Naive thymus-derived CD4-positive, alpha-beta T cell (primary cell): ENCODE measurements at regions not wholly inside any gene's neighbourhood (a gene's known extent, or its start where the extent isn't known, plus 50 kb on each side); places are given as distances from the start of the nearest gene placed in this dataset.
"Not testable (repeated sequence)": the region's sequence is repeated elsewhere in the genome, so short reads cannot be mapped to it uniquely, and the experiment has no call there.

ENCODE experiments used
- ATAC-seq: fragments of 150-1000 bp; cut with Tn5 transposase; 2 replicates; pipeline ENCODE4 v1.10.0; 2021; ENCODE audit warnings: mild to moderate bottlenecking, moderate library complexity
- CTCF ChIA-PET: fragments of 350-600 bp; sonication (Branson Sonifier 250); formaldehyde crosslinking; loops from one replicate; lab custom pipeline; 2021; ENCODE audit warnings: antibody characterized with exemption; lab: Charles Lee
- POLR2A ChIA-PET: fragments of 350-600 bp; sonication (Branson Sonifier 250); formaldehyde crosslinking; loops from one replicate; lab custom pipeline; 2021; ENCODE audit warnings: antibody characterized with exemption, inconsistent platforms; lab: Charles Lee
- DNase-seq, 9 donors: peaks; one replicate each; pipeline versions ENCODE4 v3.0.0 to v3.0.0-alpha.2; 2020 to 2022; ENCODE audit warnings: mixed read lengths in 1 of 9
- H3K27ac ChIP-seq: one replicate; pipeline ENCODE4 v1.7.0; 2013; ENCODE audit warnings: mild to moderate bottlenecking, low read depth, low read length, moderate library complexity
- H3K27me3 ChIP-seq, 2 donors: one replicate each; pipeline ENCODE4 v1.7.0; 2013; ENCODE audit warnings: low read length in 2 of 2, mild to moderate bottlenecking in 2 of 2, moderate library complexity in 2 of 2; ENCODE audit not compliant: control insufficient read depth in 2 of 2, insufficient read depth in 2 of 2
- H3K36me3 ChIP-seq, 3 experiments: 1 replicate in 2 of 3; 2 replicates in 1 of 3; pipeline ENCODE4 v1.7.0; 2013; ENCODE audit warnings: low read length in 3 of 3, mild to moderate bottlenecking in 3 of 3, moderate library complexity in 1 of 3; ENCODE audit not compliant: insufficient read depth in 3 of 3, control insufficient read depth in 2 of 3
- H3K4me1 ChIP-seq, 2 donors: one replicate each; pipeline ENCODE4 v1.7.0; 2013; ENCODE audit warnings: low read length in 2 of 2, mild to moderate bottlenecking in 2 of 2, moderate library complexity in 1 of 2; ENCODE audit not compliant: control insufficient read depth in 2 of 2, insufficient read depth in 2 of 2
- H3K4me3 ChIP-seq: 2 replicates; pipeline ENCODE4 v1.7.0; 2013; ENCODE audit warnings: mild to moderate bottlenecking, low read length
- H3K9me3 ChIP-seq, 3 experiments: 1 replicate in 2 of 3; 2 replicates in 1 of 3; pipeline ENCODE4 v1.7.0; 2013; ENCODE audit warnings: low read length in 3 of 3; ENCODE audit not compliant: control insufficient read depth in 2 of 3
- H3K27ac Mint-ChIP-seq, 9 donors: one replicate each; pipeline ENCODE4 v1.8.0; 2020 to 2022; ENCODE audit warnings: mixed read lengths in 9 of 9, mild to moderate bottlenecking in 8 of 9, moderate library complexity in 5 of 9, inconsistent platforms in 2 of 9
- H3K27me3 Mint-ChIP-seq, 5 donors: one replicate each; pipeline ENCODE4 v1.8.0; 2021 to 2022; ENCODE audit warnings: mixed read lengths in 5 of 5, mild to moderate bottlenecking in 1 of 5
- H3K36me3 Mint-ChIP-seq, 5 donors: one replicate each; pipeline ENCODE4 v1.8.0; 2020 to 2022; ENCODE audit warnings: mixed read lengths in 5 of 5, mild to moderate bottlenecking in 3 of 5, inconsistent platforms in 1 of 5
- H3K4me1 Mint-ChIP-seq, 7 donors: one replicate each; pipeline ENCODE4 v1.8.0; 2020 to 2022; ENCODE audit warnings: mixed read lengths in 7 of 7, mild to moderate bottlenecking in 3 of 7, inconsistent platforms in 1 of 7
- H3K4me3 Mint-ChIP-seq, 10 donors: one replicate each; pipeline ENCODE4 v1.8.0; 2020 to 2022; ENCODE audit warnings: mild to moderate bottlenecking in 10 of 10, mixed read lengths in 10 of 10, moderate library complexity in 6 of 10, inconsistent platforms in 2 of 10
- H3K9me3 Mint-ChIP-seq, 11 donors: one replicate each; pipeline ENCODE4 v1.8.0; 2020 to 2022; ENCODE audit warnings: mixed read lengths in 11 of 11, mild to moderate bottlenecking in 4 of 11, inconsistent platforms in 1 of 11, moderate library complexity in 1 of 11
- intact Hi-C, 2 donors: fragments of 100-400 bp; cut with micrococcal nuclease; formaldehyde crosslinking; loops; one replicate each; pipeline ENCODE4 v1.15.1; 2023

DNA sequence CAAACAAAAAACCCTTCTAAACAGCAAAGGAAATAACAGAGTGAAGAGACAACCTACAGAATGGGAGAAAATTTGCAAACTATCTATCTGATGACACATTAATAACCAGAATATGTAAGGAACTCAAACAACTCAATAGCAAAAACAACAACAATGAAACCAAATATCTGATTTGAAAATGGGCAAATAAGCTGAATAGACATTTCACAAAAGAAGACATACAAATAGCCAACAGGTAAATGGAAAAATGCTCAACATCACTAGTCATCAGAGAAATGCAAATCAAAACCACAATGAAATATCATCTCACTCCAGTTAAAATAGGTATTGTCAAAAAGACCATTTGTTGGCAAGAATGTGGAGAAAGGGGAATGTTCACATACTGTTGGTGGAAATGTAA, 57.6 kb upstream of the RC3H1 start:
- H3K27ac Mint-ChIP-seq, result no peak overlapping the region
- no peak overlapping the region for H3K27ac ChIP-seq
- no peak overlapping the region for H3K4me3 ChIP-seq
- ATAC-seq (no peak), DNase-seq (no peak)
- H3K27me3 ChIP-seq, result peaks cover 0 to 3% of the 10 kb centered on the region in 2 donors
- intact Hi-C loops, result no loop called here
- CTCF ChIA-PET, result no interaction called here
- H3K9me3 ChIP-seq, result no peaks in the 10 kb centered on the region
- POLR2A ChIA-PET, result no interaction called here
- H3K36me3 ChIP-seq, result no peaks in the 10 kb centered on the region
- peaks cover 0 to 9% (median 0%) of the 10 kb centered on the region in 5 donors for H3K36me3 Mint-ChIP-seq
- H3K4me1 ChIP-seq, result no peaks in the 10 kb centered on the region
- H3K4me3 Mint-ChIP-seq, result no peak overlapping the region
- H3K4me1 Mint-ChIP-seq, result peaks cover 0 to 2% (median 0%) of the 10 kb centered on the region in 7 donors
- H3K9me3 Mint-ChIP-seq, result peaks cover 0 to 10% (median 0%) of the 10 kb centered on the region in 11 donors
- peaks cover 0 to 23% (median 0%) of the 10 kb centered on the region in 5 donors for H3K27me3 Mint-ChIP-seq

DNA sequence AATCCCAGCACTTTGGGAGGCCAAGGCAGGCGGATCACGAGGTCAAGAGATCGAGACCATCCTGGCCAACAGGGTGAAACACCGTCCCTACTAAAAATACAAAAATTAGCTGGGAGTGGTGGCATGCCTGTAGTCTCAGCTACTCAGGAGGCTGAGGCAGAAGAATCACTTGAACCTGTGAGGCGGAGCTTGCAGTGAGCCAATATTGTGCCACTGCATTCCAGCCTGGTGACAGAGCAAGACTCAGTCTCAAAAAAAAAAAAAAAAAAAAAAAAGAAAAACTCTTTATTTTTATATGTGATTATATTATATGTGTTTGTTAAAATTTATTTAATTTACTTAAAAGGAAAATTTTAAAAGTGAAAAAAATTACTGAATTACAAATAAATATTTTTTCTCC, 56.8 kb upstream of the RC3H1 start:
- H3K27me3 ChIP-seq, H3K9me3 ChIP-seq, H3K4me1 ChIP-seq, H3K27ac ChIP-seq, CTCF ChIA-PET, DNase-seq, H3K36me3 ChIP-seq, ATAC-seq, H3K4me1 Mint-ChIP-seq, H3K27ac Mint-ChIP-seq, H3K4me3 ChIP-seq, H3K4me3 Mint-ChIP-seq, H3K36me3 Mint-ChIP-seq, H3K9me3 Mint-ChIP-seq, intact Hi-C loops: not testable (repeated sequence)
- POLR2A ChIA-PET, result interaction anchor here (0.6 kb wide), 1 partner anchor 9 kb away, joined by 5 read pairs; no protein-coding TSS in a partner anchor
- H3K27me3 Mint-ChIP-seq, result peaks cover 0 to 21% (median 0%) of the 10 kb centered on the region in 5 donors

DNA sequence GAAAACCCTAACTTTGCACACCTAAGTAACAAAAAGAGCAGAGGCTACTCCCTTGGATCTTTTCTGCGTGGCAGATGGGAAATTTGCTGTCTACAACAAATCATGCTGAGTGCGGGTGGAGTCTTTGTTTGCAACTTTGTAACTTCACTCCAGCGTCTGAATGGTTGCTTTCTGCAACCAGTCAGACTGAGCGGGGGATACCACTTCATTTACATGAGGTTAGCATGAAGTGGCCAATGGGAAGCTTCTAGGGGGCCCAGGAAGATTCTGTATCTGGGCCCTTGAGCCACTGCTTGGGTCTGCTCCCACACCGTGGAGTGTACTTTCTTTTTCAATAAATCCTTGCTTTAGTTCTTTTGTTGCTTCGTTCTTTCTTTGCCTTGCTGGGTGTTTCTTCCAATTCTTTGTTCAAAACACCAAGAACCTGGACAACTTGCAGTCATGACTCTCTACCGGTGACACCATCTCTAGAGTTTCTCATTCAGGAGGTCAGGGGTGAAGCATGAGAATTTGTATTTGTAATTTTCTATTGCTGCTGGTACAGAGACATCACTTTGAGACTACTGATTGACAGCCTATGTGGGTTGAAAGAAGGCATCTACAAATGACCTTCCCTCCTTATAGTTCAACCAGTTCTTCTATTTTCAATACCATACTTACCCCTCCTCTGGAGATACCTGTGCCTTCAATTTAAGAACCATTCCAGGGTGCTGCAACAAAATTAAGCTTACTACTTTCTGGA, 55.8 kb upstream of the RC3H1 start:
- H3K4me3 ChIP-seq, result no peak overlapping the region
- peaks cover 0 to 2% (median 0%) of the 10 kb centered on the region in 7 donors for H3K4me1 Mint-ChIP-seq
- peaks cover 0 to 9% (median 0%) of the 10 kb centered on the region in 5 donors for H3K36me3 Mint-ChIP-seq
- H3K27ac ChIP-seq, result no peak overlapping the region
- H3K36me3 ChIP-seq, result no peaks in the 10 kb centered on the region
- H3K27ac Mint-ChIP-seq, result no peak overlapping the region
- POLR2A ChIA-PET, result no interaction called here
- intact Hi-C loops, result no loop called here
- H3K27me3 Mint-ChIP-seq, result peaks cover 0 to 21% (median 0%) of the 10 kb centered on the region in 5 donors
- DNase-seq (no peak), ATAC-seq (no peak)
- H3K27me3 ChIP-seq, result peaks cover 0 to 3% of the 10 kb centered on the region in 2 donors
- CTCF ChIA-PET, result no interaction called here
- H3K4me3 Mint-ChIP-seq, result no peak overlapping the region
- H3K9me3 Mint-ChIP-seq, result peaks cover 0 to 10% (median 0%) of the 10 kb centered on the region in 11 donors
- no peaks in the 10 kb centered on the region for H3K4me1 ChIP-seq
- no peaks in the 10 kb centered on the region for H3K9me3 ChIP-seq

DNA sequence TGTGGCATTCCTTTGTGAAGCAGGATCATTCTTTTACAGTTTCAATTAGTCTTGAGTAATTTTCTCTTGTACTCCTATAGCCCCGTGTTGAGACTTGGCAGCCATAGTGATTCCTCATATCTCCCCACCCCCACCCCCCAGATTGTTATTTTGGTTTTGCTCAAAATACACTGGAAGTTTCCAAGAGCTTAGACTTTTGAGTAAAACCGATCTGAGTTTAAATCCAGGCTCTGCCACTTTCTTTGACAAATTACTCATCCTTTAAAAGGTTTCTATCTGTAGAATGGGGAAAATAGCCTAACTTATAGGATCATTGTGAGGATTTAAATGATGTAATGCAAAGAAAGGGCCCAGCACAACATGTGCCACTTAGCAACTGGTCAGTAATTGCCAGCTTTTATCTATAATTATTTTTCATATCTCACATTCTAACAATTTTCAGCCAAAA, 53.1 kb upstream of the RC3H1 start:
- peaks cover 0 to 2% (median 0%) of the 10 kb centered on the region in 5 donors for H3K36me3 Mint-ChIP-seq
- H3K9me3 ChIP-seq, result no peaks in the 10 kb centered on the region
- peaks cover 0 to 1% (median 0%) of the 10 kb centered on the region in 11 donors for H3K9me3 Mint-ChIP-seq
- H3K4me3 Mint-ChIP-seq, result no peak overlapping the region
- ChIA-PET POLR2A (interaction anchor here (0.6 kb wide), 1 partner anchor 908 kb away, joined by 3 read pairs; no protein-coding TSS in a partner anchor), CTCF (no interaction called here)
- H3K27ac ChIP-seq, result no peak overlapping the region
- H3K4me1 Mint-ChIP-seq, result peaks cover 0 to 2% (median 0%) of the 10 kb centered on the region in 7 donors
- H3K27ac Mint-ChIP-seq, result no peak overlapping the region
- no peak overlapping the region for H3K4me3 ChIP-seq
- H3K27me3 Mint-ChIP-seq, result peaks cover 0 to 19% (median 0%) of the 10 kb centered on the region in 5 donors
- intact Hi-C loops, result loop anchor here in 1 of 2 donors (2.0 kb wide), 1 partner anchor 654 kb away; no protein-coding TSS in a partner anchor
- H3K4me1 ChIP-seq, result no peaks in the 10 kb centered on the region
- ATAC-seq (no peak), DNase-seq (no peak)
- no peaks in the 10 kb centered on the region for H3K36me3 ChIP-seq
- H3K27me3 ChIP-seq, result peaks cover 0 to 3% of the 10 kb centered on the region in 2 donors

DNA sequence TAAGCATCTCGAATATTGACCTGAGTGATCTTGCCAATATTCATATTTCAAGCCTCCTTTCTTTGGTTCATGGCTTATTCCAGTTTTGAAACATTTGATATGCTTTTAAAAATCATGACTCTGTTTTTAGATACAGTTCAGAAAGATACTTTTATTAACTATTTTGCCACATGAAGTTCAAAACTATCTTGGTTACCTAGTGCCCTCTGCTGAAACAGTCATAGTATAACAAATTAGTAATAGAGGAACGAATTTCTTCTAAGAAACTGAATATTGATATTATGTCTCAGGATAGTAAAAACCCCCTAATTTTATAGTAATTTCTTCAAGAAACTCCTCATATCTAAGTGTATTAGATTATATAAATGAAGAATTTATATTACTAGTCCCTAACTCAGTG, 52.6 kb upstream of the RC3H1 start:
- intact Hi-C loops, result loop anchor here in 1 of 2 donors (1.0 to 2.0 kb wide), 2 partner anchors 654 to 1329 kb away; no protein-coding TSS in a partner anchor
- ATAC-seq (no peak), DNase-seq (peak in 3 of 9 donors; percentile 5 to 11 (median 11))
- POLR2A ChIA-PET, result no interaction called here
- Mint-ChIP-seq H3K4me3 (no peak overlapping the region), H3K4me1 (peaks cover 0 to 2% (median 0%) of the 10 kb centered on the region in 7 donors), H3K9me3 (no peaks in the 10 kb centered on the region), H3K27ac (no peak overlapping the region), H3K36me3 (no peaks in the 10 kb centered on the region), H3K27me3 (peaks cover 0 to 14% (median 0%) of the 10 kb centered on the region in 5 donors)
- Histone ChIP-seq H3K27ac (no peak overlapping the region), H3K9me3 (no peaks in the 10 kb centered on the region), H3K36me3 (no peaks in the 10 kb centered on the region), H3K4me1 (no peaks in the 10 kb centered on the region), H3K4me3 (no peak overlapping the region), H3K27me3 (peaks cover 0 to 3% of the 10 kb centered on the region in 2 donors)
- CTCF ChIA-PET, result no interaction called here

DNA sequence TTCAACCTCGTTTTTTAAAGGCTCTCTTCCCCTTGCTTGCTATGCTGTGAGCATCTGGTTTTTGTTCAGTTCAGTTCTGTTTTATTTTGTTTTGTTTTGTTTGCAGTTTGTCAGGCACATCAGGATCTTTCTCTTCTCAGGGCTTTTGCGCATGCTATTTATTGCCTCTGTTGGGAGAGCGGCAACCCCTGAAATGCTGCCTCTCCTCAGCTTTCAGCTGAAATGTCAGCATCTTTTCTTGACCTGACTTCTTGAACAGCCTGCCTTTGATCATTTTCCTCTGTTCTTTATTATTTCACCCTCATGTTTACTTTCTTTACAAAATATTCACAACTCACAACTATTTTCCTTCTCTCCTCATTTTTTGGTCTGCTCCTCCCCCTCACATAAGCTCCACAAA, 50.4 kb upstream of the RC3H1 start:
- no peaks in the 10 kb centered on the region for H3K9me3 Mint-ChIP-seq
- no peak overlapping the region for H3K27ac ChIP-seq
- H3K36me3 ChIP-seq, result no peaks in the 10 kb centered on the region
- intact Hi-C loops, result no loop called here
- H3K4me3 ChIP-seq, result no peak overlapping the region
- ChIA-PET POLR2A (no interaction called here), CTCF (no interaction called here)
- no peak overlapping the region for H3K4me3 Mint-ChIP-seq
- H3K27me3 ChIP-seq, result no peaks in the 10 kb centered on the region
- H3K4me1 Mint-ChIP-seq, result peaks cover 5 to 13% (median 12%) of the 10 kb centered on the region in 7 donors
- H3K9me3 ChIP-seq, result no peaks in the 10 kb centered on the region
- DNase-seq (no peak), ATAC-seq (no peak)
- peaks cover 0 to 11% (median 0%) of the 10 kb centered on the region in 5 donors for H3K27me3 Mint-ChIP-seq
- peak overlapping the region in 1 of 9 donors; percentile 32 for H3K27ac Mint-ChIP-seq
- no peaks in the 10 kb centered on the region for H3K36me3 Mint-ChIP-seq
- H3K4me1 ChIP-seq, result peaks cover 0 to 8% of the 10 kb centered on the region in 2 donors
